Glutamatergic neuron (in vitro differentiated cells): ENCODE measurements at regions not wholly inside any gene's neighbourhood (a gene's known extent, or its start where the extent isn't known, plus 50 kb on each side); places are given as distances from the start of the nearest gene placed in this dataset.

Experiments used
- DNase-seq: peaks from one replicate; pipeline ENCODE4 v3.0.0; 2022
- H3K27ac Mint-ChIP-seq: one replicate; pipeline ENCODE4 v1.8.0; 2020; ENCODE audit warnings: mild to moderate bottlenecking, mixed read lengths, inconsistent platforms; ENCODE audit not compliant: unreplicated experiment
- H3K27me3 Mint-ChIP-seq: one replicate; pipeline ENCODE4 v1.8.0; 2020; ENCODE audit warnings: mild to moderate bottlenecking, moderate library complexity, mixed read lengths, inconsistent platforms; ENCODE audit not compliant: unreplicated experiment
- H3K36me3 Mint-ChIP-seq: one replicate; pipeline ENCODE4 v1.8.0; 2020; ENCODE audit warnings: mild to moderate bottlenecking, mixed read lengths, inconsistent platforms; ENCODE audit not compliant: unreplicated experiment
- H3K4me1 Mint-ChIP-seq: one replicate; pipeline ENCODE4 v1.8.0; 2020; ENCODE audit warnings: mild to moderate bottlenecking, low read depth, mixed read lengths, inconsistent platforms; ENCODE audit not compliant: unreplicated experiment
- H3K4me3 Mint-ChIP-seq: one replicate; pipeline ENCODE4 v1.8.0; 2020; ENCODE audit warnings: mild to moderate bottlenecking, mixed read lengths, inconsistent platforms; ENCODE audit not compliant: unreplicated experiment
- H3K9me3 Mint-ChIP-seq: one replicate; pipeline ENCODE4 v1.8.0; 2020; ENCODE audit warnings: mild to moderate bottlenecking, moderate library complexity, mixed read lengths, inconsistent platforms; ENCODE audit not compliant: unreplicated experiment
- TF ChIP-seq, protein P1 (sequence below): fragments of 200-600 bp; sonication (generic); IDR thresholded peaks from one replicate; pipeline ENCODE4 v1.5.0; 2021; ENCODE audit not compliant: partially characterized antibody, unreplicated experiment

DNA sequence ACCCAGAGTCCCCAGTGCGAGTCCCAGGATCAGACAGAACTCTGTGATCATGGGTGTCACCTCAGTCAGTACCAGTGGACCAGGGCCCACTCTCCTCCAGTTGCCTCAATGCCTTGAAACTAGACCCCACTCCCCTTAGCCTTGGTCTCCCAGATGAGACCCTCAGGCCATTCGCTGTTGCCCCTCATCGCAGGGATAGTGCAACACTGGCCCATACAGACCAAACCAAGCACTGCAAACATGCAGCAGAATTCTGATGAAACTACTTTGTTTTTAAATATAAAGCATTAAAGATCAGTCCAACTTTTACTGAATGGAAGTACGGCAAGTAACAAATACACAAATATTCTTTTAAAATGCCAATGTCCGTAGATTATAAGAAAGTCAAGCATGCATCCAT lies 101.2 kb upstream of the NT5E start:
- no peak for DNase-seq
- Mint-ChIP-seq H3K4me1 (no peaks in the 10 kb centered on the region), H3K27me3 (no peaks in the 10 kb centered on the region), H3K27ac (no peak overlapping the region), H3K4me3 (no peak overlapping the region), H3K36me3 (no peaks in the 10 kb centered on the region), H3K9me3 (no peaks in the 10 kb centered on the region)
- TF ChIP-seq, protein P1, sequence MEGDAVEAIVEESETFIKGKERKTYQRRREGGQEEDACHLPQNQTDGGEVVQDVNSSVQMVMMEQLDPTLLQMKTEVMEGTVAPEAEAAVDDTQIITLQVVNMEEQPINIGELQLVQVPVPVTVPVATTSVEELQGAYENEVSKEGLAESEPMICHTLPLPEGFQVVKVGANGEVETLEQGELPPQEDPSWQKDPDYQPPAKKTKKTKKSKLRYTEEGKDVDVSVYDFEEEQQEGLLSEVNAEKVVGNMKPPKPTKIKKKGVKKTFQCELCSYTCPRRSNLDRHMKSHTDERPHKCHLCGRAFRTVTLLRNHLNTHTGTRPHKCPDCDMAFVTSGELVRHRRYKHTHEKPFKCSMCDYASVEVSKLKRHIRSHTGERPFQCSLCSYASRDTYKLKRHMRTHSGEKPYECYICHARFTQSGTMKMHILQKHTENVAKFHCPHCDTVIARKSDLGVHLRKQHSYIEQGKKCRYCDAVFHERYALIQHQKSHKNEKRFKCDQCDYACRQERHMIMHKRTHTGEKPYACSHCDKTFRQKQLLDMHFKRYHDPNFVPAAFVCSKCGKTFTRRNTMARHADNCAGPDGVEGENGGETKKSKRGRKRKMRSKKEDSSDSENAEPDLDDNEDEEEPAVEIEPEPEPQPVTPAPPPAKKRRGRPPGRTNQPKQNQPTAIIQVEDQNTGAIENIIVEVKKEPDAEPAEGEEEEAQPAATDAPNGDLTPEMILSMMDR: no peak

DNA sequence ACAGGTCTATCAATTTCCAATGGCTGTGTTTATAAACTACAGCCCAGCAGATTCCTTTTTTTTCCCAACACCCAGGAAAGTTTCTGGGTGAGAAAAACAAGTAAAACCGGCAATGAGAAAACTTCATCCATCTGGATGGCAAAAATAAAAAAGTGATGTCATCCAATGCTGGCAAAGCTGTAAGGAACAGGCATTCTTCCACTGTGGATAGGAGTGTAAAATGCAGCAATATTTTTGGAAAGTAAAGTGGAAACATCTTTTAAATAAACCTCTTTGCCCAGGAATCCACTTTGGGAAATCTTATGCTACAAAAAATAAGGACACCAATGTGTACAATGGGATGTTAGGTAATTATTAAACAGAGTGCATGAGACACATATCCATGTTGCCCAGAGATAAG lies 102.1 kb upstream of the NT5E start:
- Mint-ChIP-seq H3K9me3 (no peaks in the 10 kb centered on the region), H3K4me3 (no peak overlapping the region), H3K4me1 (no peaks in the 10 kb centered on the region), H3K27ac (no peak overlapping the region), H3K27me3 (peaks cover 2% of the 10 kb centered on the region), H3K36me3 (no peaks in the 10 kb centered on the region)
- no peak for DNase-seq
- TF ChIP-seq, protein P1: no peak

DNA sequence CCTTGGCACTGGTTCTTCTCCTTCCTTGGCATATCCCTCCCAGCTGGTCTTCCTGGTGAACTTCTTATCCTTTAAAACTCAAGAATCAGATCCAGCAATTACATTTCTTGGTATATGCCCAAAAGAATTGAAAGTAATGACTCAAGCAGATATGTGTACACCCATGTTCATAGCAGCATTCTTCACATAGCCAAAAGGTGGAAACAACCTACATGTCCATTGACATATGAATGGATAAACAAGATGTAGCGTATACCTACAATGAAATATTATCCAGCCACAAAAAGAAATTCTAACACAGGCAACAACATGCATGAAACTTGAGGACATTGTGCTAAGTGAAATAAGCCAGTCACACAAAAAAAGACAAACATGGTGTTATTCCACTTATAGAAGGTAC lies 103.7 kb upstream of the NT5E start:
- Mint-ChIP-seq H3K9me3 (no peaks in the 10 kb centered on the region), H3K4me3 (no peak overlapping the region), H3K4me1 (no peaks in the 10 kb centered on the region), H3K27ac (no peak overlapping the region), H3K36me3 (no peaks in the 10 kb centered on the region), H3K27me3 (peaks cover 2% of the 10 kb centered on the region)
- DNase-seq: no peak
- TF ChIP-seq, protein P1: no peak

DNA sequence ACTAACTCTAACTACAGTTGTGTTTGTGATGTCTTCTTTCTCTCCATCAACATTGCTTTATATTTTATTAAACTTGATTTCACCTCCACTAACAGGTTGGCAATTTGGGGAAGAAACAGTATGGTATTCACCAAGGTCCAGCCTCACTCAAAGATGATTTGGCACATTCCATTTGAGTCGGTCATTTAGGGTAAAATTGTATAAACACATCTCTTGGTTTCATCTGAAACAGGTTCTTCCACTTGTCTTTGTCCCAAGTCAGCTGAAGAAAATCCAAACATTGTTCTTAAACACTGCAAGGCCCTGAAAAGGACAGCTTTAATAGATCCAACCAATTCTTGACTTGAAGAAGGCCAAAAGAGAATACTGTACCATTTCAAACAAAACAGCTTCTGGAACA lies 104.9 kb upstream of the NT5E start:
- Mint-ChIP-seq H3K4me1 (no peaks in the 10 kb centered on the region), H3K4me3 (no peak overlapping the region), H3K9me3 (no peaks in the 10 kb centered on the region), H3K36me3 (no peaks in the 10 kb centered on the region), H3K27me3 (peaks cover 2% of the 10 kb centered on the region), H3K27ac (no peak overlapping the region)
- TF ChIP-seq, protein P1: no peak
- no peak for DNase-seq

DNA sequence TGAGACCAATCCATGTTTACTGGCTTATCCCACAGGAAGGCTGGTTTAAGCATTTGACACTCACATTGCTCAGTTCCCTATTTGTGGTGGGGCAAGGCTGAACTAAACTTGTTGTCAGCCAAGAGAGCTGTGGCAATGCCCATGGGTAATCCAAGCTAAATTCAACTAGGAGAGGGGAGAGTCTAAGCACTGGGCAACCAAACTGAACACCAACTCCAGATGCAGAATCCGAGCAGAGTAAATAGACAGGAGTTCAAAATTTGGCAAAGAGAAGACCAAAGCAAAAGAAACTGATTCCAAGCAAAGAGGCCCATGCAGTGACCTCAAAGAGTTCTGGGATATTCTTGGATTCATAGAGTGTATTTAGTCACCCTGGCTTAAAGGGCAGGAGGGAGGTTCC lies 106.5 kb upstream of the NT5E start:
- H3K27me3 Mint-ChIP-seq: peaks cover 2% of the 10 kb centered on the region
- H3K36me3 Mint-ChIP-seq: no peaks in the 10 kb centered on the region
- no peak overlapping the region for H3K4me3 Mint-ChIP-seq
- DNase-seq: no peak
- H3K4me1 Mint-ChIP-seq: no peaks in the 10 kb centered on the region
- TF ChIP-seq, protein P1: no peak
- no peaks in the 10 kb centered on the region for H3K9me3 Mint-ChIP-seq
- H3K27ac Mint-ChIP-seq: no peak overlapping the region
